Kasumi-1 (cell line): ENCODE measurements at regions not wholly inside any gene's neighbourhood (a gene's known extent, or its start where the extent isn't known, plus 50 kb on each side); places are given as distances from the start of the nearest gene placed in this dataset.

Experiments
- DNase-seq, 2 experiments: peaks; one replicate each; lab custom pipeline; 2025; lab: John Stamatoyannopoulos, UW

DNA sequence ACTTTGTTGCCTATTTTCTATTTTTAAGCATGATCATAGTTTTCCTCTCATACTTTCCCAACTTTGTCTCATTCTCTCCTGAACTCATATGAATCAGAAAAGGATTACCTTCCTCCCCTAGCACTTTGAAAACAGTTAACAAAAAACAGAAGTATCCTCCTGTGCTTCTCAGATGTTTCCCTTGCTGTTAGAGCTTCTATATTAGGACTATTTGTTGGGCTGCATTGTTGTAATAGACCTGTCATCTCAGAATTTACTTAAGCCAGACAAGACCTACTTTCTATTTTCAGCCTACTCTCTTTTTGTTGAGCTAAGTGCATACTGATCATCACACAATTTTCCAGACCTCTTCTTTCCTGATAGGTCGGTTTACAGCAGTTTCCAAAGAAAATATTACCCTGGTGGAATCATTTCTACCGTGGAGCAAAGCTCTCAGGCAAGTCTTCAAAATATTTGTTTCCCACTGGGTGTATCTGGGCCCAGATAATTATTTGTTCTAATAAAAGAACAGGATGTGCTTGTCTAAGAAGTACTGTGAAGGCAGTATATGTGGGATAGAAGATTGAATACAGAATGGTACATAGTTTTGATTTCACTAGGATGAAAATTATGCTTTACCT lies 411.9 kb upstream of the KLF6 start:
- peak; percentile 39 to 49 for DNase-seq

- no peak for DNase-seq
Observed at GRCh38 chr10:4196183-4196582, 411.2 kb upstream of the KLF6 start.

DNA sequence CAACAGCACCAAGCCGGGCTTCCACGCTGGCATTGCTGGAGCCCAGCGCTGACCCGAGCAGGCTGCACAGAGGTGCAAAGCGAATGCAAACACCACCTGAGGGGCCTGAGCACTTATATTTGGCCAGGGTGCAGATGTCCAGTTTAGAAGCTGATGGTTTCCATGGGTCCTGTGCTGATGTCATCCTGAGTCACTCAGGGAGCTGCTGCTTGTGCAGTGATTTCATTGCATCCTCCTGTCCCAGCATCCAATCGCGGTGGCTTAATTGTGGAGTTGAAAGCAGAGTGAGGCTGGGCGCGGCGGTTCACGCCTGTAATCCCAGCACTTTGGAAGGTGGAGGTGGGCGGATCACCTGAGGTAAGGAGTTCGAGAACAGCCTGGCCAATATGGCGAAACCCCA lies 410.2 kb upstream of the KLF6 start:
- DNase-seq = no peak

DNA sequence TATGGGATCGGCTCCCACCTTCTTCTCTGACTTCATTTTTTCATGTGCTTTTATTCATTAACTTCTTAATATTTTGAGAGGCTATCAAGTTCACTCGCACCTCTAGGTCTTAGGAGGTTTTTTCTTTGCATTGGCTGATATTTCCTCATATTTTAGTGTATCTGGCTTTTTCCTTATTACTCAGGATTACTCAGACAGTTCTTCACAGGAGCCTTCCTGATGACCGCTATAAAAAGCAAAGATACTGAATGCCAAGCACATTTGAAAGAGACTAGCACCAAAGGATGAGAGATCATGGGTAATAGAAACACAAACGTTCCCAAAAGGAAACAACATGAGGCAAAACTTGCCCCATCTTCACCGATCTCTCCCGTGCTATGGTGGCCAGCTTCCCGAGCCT lies 409.2 kb upstream of the KLF6 start:
- DNase-seq = no peak

DNA sequence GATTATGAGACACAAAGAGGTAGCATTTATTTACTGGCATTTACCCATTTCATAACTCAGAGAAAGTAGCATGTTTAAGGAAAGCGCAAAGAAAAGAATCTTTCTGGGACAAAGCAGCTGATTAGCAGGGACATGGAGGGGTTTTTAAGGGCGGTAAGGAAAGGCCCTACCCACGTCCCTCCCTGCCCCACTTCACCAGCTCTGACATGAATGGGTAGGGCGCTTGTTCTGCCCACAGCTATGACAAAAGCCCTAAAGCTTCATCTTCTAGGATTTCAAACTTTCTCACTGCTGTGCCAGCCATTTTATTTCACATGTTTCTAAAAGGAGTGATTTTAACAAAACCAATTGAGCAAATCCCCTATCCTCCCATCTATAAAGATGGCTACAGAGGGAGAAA lies 406.9 kb upstream of the KLF6 start:
- no peak for DNase-seq

DNA sequence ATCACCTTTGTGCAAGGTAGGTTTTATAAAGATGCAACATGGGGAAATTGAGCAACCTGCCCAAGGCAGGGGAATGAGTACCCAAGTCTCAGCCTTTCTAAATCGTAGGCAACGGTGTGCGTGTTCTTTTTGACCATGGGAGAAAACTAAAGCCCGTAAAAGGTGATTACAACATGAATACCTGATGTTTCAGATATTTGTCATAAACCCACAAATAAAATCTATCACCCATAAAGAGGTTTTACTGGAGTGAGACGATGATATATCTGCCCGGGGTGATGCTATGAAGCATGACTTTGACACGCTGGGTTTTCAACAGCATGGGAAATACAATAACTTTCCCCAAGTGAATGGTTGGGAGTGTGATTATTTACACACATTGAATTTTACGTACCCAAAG lies 406.3 kb upstream of the KLF6 start:
- no peak for DNase-seq

- no peak for DNase-seq
Observed at GRCh38 chr10:4190876-4191275, 405.9 kb upstream of the KLF6 start.

GRCh38 chr10:4189281-4189680 lies 404.3 kb upstream of the KLF6 start:
- no peak for DNase-seq

DNA sequence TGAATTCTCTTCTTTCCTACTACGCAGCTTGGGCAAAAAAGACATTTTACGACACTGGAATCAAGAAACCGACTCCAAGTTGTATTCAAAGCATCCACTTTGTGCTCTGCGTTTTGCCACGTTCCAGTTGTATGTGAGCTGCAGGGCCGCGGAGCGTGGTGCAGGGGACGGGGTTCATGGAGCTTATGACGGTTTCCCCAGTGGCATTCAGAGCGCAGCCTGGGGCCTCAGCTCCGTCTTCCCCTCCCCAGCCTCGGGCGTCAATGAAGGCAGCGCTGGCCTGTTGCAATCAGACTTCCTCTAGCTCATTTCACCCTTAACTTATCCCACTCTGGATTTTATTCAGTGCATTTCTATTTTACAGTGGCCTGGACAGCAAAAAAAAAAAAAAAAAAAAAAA lies 403.4 kb upstream of the KLF6 start:
- DNase-seq = no peak

GRCh38 chr10:4186849-4187540 lies 402.0 kb upstream of the KLF6 start:
- DNase-seq = no peak

DNA sequence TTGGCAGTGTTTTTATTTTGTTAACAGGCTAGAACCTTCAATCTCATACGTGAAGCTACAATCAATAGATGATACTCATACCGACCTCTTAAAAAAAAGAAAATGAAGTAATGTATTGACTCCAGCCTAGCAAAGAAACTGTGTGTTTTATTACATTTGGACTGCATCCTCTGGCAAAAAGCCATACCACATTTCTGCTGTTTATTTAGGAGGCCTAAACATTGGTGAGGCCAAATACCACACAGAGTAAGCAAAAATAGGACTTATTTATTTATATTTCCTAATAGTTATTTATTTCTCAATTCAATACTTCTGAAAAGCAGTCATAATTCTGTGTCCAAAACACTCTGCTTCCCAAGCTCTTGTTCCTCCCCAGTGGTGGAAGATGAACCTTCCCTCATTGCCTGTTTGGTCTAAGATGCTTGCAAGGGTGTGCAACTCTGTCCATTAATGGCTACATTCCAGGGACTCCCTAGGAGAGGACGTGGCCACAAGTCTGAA lies 398.8 kb upstream of the KLF6 start:
- no peak for DNase-seq

DNA sequence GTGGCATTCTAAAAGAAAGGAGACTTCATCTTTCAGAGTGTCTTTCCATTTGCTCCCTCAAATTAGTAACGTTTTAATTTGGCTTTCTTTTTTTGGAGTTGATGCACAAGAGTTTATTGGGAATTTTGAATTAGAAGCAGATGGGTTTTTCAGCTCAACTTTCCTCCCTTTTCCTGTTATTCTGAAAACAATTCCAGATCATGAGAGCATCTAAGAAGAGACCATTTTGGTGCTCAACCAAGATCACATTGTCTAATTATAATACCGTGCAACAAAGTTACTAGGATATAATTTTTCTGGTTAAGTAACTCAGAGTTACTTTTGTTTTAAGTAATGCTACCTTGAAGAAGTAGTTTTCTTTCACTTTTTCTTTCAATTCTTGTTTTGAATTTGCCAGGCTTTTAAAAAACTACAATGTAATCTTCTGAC lies 396.6 kb upstream of the KLF6 start:
- DNase-seq = no peak

- no peak for DNase-seq
Observed at GRCh38 chr10:4181081-4181480, 396.1 kb upstream of the KLF6 start.

- no peak for DNase-seq
Observed at GRCh38 chr10:4177791-4178190, 392.8 kb upstream of the KLF6 start.

GRCh38 chr10:4176500-4177281 lies 391.7 kb upstream of the KLF6 start:
- no peak for DNase-seq

DNA sequence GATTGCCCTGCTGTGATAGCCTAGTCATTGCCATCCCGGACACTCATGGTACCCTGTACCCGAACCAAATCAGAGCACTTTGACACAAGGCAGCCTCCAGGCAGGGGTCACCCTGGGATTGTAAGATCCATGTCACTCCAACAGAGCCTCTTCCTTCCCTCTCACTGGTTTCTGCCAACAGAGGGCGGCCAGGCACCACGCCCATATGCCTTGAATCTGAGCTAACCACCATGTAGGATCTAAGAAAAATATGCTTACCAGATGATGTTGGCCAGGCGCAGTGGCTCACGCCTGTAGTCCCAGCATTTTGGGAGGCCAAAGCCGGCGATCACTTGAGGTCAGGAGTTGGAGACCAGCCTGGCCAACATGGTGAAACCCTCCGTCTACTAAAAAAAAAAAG lies 389.2 kb upstream of the KLF6 start:
- DNase-seq = peak in 1 of 2 experiments; percentile 10

GRCh38 chr10:4170633-4171314 lies 385.8 kb upstream of the KLF6 start:
- DNase-seq = no peak

GRCh38 chr10:4170181-4170580 lies 385.2 kb upstream of the KLF6 start:
- DNase-seq = no peak

GRCh38 chr10:4169448-4169847 lies 384.4 kb upstream of the KLF6 start:
- DNase-seq = no peak

DNA sequence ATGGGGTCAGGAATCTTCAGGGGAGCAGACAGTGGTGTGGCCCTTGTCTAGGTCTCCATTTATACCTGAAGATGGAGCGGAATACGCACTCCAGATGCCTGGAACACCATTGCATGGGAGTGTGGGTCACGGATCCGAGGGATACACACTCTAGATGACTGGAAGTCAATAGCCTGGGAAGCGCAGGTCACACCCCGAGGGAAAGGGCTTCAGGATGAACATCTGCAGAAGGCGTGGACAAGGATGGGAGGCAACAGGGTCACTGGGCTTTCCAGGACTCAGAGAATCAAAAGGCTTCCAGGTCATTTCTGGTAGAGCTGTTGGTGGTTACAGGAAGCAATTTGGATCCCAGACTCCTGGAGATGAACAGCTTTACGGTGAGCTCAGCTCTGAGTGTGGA lies 382.2 kb upstream of the KLF6 start:
- no peak for DNase-seq

DNA sequence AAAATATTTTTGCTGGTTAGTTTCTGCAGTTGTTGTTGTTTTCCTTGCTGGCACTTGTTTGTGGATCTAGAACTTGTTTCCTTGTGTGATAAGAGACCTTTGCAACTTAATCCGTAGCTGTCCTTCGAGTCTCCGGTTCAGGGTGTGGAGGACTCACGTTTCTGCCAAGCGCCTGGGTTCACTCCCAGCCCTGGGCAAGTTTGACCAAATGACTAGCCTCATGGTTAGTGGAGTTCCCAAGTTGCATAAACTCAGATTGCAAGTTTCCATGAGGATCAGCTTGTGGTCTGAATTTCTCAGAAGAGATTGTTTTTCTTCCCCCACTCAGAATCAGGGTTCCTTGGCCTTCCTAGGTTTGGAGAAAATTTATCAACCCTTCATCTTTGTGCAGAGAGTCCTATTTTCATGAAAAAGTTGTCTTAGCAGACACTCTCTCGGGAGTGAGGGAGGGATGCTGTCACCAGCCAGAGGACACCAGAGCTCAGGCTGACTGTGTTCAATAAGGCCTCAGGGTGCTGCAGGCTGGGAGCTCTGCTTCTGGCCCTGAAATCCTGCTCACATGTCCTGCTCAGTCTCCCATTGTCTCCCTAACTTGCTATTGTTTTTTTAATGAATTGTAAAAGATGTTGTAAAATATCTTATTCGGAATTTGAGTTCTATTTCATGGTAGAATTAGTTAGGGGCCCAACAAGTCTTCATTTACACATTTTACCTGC lies 377.7 kb upstream of the KLF6 start:
- no peak for DNase-seq

GRCh38 chr10:4159173-4159572 lies 374.2 kb upstream of the KLF6 start:
- no peak for DNase-seq
